ENCODE measurements at regions not wholly inside any gene's neighbourhood (a gene's known extent, or its start where the extent isn't known, plus 50 kb on each side); places are given as distances from the start of the nearest gene placed in this dataset.

- no peak for TF ChIP-seq CTCF (IDR thresholded peaks at IDR 0.05)
- TF ChIP-seq POLR2A (IDR thresholded peaks at IDR 0.05), result no peak
Observed at GRCh38 chr5:3801967-3802366, 206.3 kb downstream of the IRX1 start.

All from thyroid gland (tissue), 4 donors.